Fibroblast of villous mesenchyme (primary cell): ENCODE measurements at regions not wholly inside any gene's neighbourhood (a gene's known extent, or its start where the extent isn't known, plus 50 kb on each side); places are given as distances from the start of the nearest gene placed in this dataset.

Source experiments
- DNase-seq: peaks from one replicate; pipeline ENCODE4 v3.0.0-alpha.2; 2010; ENCODE audit warnings: low read depth
- H3K4me3 ChIP-seq: 2 replicates; pipeline ENCODE4 v1.5.1; 2011; ENCODE audit warnings: low read depth, mild to moderate bottlenecking, low read length
- TF ChIP-seq, protein P1 (sequence below): IDR thresholded peaks from 2 replicates; pipeline ENCODE4 v1.5.1; 2012; ENCODE audit warnings: low read depth, mild to moderate bottlenecking, low read length; ENCODE audit not compliant: insufficient read depth

DNA sequence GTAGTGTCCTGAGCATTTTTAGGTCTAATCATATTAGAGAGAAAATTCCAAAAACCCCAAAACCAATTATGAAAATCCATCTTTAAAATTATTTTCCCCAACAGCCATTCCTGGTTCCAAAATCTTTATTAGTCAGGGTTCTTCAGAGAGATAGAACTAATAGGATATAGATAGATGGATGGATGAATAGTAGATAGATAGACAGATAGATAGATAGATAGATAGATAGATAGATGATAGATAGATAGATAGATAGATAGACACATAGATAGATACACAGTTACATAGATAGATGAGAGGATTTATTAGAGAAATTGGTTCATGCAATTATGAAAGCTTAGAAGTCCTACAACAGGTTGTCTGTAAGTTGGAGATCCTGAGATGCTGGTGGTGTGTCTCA lies 122.7 kb upstream of the POGK start:
- TF ChIP-seq, protein P1, sequence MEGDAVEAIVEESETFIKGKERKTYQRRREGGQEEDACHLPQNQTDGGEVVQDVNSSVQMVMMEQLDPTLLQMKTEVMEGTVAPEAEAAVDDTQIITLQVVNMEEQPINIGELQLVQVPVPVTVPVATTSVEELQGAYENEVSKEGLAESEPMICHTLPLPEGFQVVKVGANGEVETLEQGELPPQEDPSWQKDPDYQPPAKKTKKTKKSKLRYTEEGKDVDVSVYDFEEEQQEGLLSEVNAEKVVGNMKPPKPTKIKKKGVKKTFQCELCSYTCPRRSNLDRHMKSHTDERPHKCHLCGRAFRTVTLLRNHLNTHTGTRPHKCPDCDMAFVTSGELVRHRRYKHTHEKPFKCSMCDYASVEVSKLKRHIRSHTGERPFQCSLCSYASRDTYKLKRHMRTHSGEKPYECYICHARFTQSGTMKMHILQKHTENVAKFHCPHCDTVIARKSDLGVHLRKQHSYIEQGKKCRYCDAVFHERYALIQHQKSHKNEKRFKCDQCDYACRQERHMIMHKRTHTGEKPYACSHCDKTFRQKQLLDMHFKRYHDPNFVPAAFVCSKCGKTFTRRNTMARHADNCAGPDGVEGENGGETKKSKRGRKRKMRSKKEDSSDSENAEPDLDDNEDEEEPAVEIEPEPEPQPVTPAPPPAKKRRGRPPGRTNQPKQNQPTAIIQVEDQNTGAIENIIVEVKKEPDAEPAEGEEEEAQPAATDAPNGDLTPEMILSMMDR, result no peak
- H3K4me3 ChIP-seq, result no peak overlapping the region
- DNase-seq, result no peak

GRCh38 chr1:166721145-166721544 lies 118.1 kb upstream of the POGK start:
- no peak for DNase-seq
- TF ChIP-seq, protein P1, result no peak
- no peak overlapping the region for H3K4me3 ChIP-seq

DNA sequence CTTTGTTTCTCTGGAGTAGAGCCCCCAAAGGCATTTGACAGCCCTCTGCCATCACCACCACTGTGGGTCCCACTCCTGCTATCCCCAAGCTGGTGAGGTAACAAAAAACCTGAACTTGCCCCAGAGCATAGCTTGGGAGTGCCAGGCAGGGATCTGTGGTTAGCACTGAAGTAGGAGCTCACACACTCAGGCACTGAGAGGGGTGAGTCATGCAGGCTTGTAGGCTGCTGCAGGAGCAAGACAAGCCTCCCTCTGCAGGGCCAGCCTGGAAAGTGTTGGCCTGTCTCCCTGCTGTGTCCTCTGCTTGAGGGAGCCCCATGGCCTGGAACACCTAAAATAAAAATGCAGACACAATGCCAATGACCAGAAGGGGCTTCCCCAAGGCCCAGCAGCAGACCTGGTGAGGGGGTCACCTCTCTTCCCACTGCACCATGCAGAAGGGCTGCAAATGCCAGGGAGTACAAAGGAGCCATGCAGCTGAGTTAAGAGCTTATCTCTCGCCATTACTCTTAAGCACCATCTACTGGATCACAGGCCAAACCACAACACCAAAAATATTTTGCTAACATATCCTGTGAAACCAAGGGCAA lies 108.9 kb upstream of the POGK start:
- DNase-seq, result no peak
- TF ChIP-seq, protein P1, result no peak

GRCh38 chr1:166738140-166738539 lies 101.1 kb upstream of the POGK start:
- no peak for DNase-seq
- H3K4me3 ChIP-seq, result no peak overlapping the region
- TF ChIP-seq, protein P1, result no peak

More for the DNA sequence above, 108.9 kb upstream of the POGK start:
- H3K4me3 ChIP-seq, result no peak overlapping the region

GRCh38 chr1:166738873-166739272 lies 100.4 kb upstream of the POGK start:
- no peak for DNase-seq
- H3K4me3 ChIP-seq, result no peak overlapping the region
- TF ChIP-seq, protein P1, result no peak

- TF ChIP-seq, protein P1, result no peak
- no peak for DNase-seq
- no peak overlapping the region for H3K4me3 ChIP-seq
These were observed 98.5 kb upstream of the POGK start for GRCh38 chr1:166740668-166741276.

DNA sequence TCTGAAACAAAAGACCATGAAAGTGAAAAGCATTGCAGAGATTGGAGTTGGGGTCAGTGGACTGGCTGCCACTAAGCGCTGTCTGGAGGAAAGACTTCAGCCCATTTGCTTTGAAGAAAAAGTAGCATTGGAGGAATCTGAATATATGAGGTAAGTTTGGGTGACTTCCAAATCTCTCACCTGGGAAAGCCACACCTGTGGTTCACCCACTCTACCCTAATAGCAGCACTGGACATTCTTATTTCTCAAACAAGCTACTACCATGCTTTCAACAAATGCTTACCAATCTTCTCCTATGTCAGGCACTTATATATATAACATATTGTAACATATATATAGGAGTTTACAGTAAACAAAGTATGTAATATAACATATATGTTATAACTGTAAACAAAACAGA lies 76.0 kb upstream of the POGK start:
- no peak overlapping the region for H3K4me3 ChIP-seq
- DNase-seq, result no peak
- TF ChIP-seq, protein P1, result no peak
